Parathyroid adenoma (tissue), 2 donors: ENCODE measurements at regions not wholly inside any gene's neighbourhood (a gene's known extent, or its start where the extent isn't known, plus 50 kb on each side); places are given as distances from the start of the nearest gene placed in this dataset.

Experiments
- H2AFZ ChIP-seq: fragments of 300-600 bp; sonication (generic); one replicate; pipeline ENCODE4 v1.7.0; 2017; ENCODE audit warnings: antibody characterized with exemption, mild to moderate bottlenecking
- H3K27ac ChIP-seq: fragments of 300-600 bp; sonication (generic); one replicate; pipeline ENCODE4 v1.7.0; 2017
- H3K27me3 ChIP-seq: fragments of 300-600 bp; sonication (generic); one replicate; pipeline ENCODE4 v1.7.0; 2017; ENCODE audit warnings: low read length; ENCODE audit not compliant: control insufficient read depth, insufficient read depth
- H3K36me3 ChIP-seq: fragments of 300-600 bp; sonication (generic); one replicate; pipeline ENCODE4 v1.7.0; 2017; ENCODE audit warnings: low read length; ENCODE audit not compliant: control insufficient read depth, insufficient read depth
- H3K4me1 ChIP-seq: fragments of 300-600 bp; sonication (generic); one replicate; pipeline ENCODE4 v1.7.0; 2017; ENCODE audit warnings: control low read depth
- H3K4me2 ChIP-seq: fragments of 300-600 bp; sonication (generic); one replicate; pipeline ENCODE4 v1.7.0; 2017; ENCODE audit warnings: low read length
- H3K4me3 ChIP-seq: fragments of 300-600 bp; sonication (generic); one replicate; pipeline ENCODE4 v1.7.0; 2017; ENCODE audit warnings: low read depth, low read length
- H3K79me2 ChIP-seq: fragments of 300-600 bp; sonication (generic); one replicate; pipeline ENCODE4 v1.7.0; 2017; ENCODE audit warnings: control low read depth
- H3K9ac ChIP-seq: fragments of 300-600 bp; sonication (generic); one replicate; pipeline ENCODE4 v1.7.0; 2017; ENCODE audit warnings: mild to moderate bottlenecking
- H3K9me3 ChIP-seq: fragments of 300-600 bp; sonication (generic); one replicate; pipeline ENCODE4 v1.7.0; 2017; ENCODE audit warnings: low read length; ENCODE audit not compliant: control insufficient read depth
- TF ChIP-seq, protein P1 (sequence below): fragments of 300-600 bp; sonication (generic); IDR thresholded peaks from one replicate; pipeline ENCODE4 v1.7.0; 2017; ENCODE audit warnings: antibody characterized with exemption, mild to moderate bottlenecking
- donor health status: primary hyperparathyroidism.

GRCh38 chr6:169019727-169020491 lies 233.7 kb downstream of the THBS2 start:
- no peaks in the 10 kb centered on the region for H3K9me3 ChIP-seq
- no peaks in the 10 kb centered on the region for H3K79me2 ChIP-seq
- H3K4me3 ChIP-seq, result no peak overlapping the region
- TF ChIP-seq, protein P1, sequence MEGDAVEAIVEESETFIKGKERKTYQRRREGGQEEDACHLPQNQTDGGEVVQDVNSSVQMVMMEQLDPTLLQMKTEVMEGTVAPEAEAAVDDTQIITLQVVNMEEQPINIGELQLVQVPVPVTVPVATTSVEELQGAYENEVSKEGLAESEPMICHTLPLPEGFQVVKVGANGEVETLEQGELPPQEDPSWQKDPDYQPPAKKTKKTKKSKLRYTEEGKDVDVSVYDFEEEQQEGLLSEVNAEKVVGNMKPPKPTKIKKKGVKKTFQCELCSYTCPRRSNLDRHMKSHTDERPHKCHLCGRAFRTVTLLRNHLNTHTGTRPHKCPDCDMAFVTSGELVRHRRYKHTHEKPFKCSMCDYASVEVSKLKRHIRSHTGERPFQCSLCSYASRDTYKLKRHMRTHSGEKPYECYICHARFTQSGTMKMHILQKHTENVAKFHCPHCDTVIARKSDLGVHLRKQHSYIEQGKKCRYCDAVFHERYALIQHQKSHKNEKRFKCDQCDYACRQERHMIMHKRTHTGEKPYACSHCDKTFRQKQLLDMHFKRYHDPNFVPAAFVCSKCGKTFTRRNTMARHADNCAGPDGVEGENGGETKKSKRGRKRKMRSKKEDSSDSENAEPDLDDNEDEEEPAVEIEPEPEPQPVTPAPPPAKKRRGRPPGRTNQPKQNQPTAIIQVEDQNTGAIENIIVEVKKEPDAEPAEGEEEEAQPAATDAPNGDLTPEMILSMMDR, result no peak
- H3K9ac ChIP-seq, result no peak overlapping the region
- H3K27me3 ChIP-seq, result no peaks in the 10 kb centered on the region
- H3K4me2 ChIP-seq, result no peak overlapping the region
- no peak overlapping the region for H3K27ac ChIP-seq
- no peaks in the 10 kb centered on the region for H3K36me3 ChIP-seq
- no peak overlapping the region for H2AFZ ChIP-seq
- no peaks in the 10 kb centered on the region for H3K4me1 ChIP-seq

DNA sequence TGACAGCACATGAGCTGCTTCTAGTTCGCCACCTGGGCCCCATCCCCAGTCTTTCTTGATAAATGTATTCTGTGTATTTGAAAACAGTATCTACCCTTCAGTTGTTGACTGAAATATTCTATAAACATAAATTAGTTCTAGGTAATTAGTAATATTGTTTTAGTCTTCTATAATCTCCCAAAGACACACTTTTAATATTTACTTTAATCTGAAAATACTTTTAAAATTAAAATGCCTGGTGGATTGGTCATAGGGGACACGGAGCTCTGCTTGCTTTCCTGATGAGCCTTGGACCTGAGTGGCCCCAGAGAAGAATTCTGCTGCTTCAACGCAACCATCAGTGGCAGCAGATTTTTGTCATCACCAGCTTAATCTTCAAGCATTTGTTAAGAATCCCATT lies 234.5 kb downstream of the THBS2 start:
- Histone ChIP-seq H3K27ac (no peak overlapping the region), H3K36me3 (no peaks in the 10 kb centered on the region), H3K9me3 (no peaks in the 10 kb centered on the region), H3K4me1 (no peaks in the 10 kb centered on the region), H3K27me3 (no peaks in the 10 kb centered on the region), H3K9ac (no peak overlapping the region), H3K4me3 (no peak overlapping the region), H3K79me2 (no peaks in the 10 kb centered on the region), H2AFZ (no peak overlapping the region), H3K4me2 (no peak overlapping the region)
- TF ChIP-seq, protein P1, result no peak

DNA sequence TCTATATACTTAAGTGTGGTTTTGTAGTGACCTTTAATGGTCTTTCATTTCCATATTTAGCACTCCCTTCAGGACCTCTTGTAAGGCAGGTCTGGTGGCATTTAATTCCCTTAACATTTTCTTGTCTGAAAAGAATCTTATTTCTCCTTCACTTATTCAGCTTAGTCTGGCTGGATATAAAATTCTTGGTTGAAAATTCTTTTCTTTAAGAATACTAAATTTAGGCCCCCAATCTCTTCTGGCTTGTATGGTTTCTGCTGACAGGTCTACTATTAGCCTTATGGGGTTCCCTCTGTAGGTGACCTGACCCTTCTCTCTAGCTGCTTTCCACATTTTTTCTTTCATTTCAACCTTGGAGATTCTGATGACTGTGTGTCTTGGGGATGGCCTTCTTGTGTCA lies 236.9 kb downstream of the THBS2 start:
- no peak overlapping the region for H3K4me2 ChIP-seq
- no peaks in the 10 kb centered on the region for H3K9me3 ChIP-seq
- no peaks in the 10 kb centered on the region for H3K4me1 ChIP-seq

DNA sequence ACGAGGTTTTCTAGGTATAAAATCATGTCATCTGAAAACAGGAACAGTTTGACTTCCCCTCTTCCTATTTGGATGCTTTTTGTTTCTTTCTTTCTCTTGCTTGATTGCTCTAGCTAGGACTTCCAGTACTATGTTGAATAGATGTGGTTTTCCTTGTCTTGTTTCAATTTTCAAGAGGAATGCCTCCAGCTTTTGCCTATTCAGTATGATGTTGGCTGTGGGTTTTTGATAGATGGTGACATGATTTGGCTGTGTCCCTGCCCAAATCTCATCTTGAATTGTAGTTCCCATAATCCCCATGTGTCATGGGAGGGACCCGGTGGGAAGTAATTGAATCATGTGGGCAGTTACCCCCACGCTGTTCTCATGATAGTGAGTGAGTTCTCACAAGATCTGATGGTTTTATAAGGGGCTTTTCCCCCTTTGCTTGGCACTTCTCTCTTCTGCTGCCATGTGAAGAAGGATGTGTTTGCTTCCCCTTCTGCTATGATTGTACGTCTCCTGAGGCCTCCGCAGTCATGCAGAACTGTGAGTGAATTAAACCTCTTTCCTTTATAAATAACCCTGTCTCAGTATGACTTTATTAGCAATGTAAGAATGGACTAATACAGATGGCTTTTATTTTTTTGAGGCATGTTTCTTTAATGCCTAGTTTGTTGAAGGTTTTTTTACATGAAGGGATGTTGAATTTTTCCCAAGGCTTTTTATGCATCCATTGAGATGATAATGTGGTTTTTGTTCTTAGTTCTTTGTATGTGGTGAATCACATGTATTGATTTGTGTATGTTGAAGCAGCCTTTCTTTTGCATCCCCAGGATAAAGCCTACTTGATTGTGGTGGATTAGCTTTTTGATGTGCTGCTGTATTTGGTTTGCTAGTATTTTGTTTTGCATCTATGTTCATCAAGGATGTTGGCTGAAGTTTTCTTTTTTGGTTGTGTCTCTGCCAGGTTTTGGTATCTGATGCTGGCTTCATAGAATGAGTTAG lies 239.1 kb downstream of the THBS2 start:
- no peak overlapping the region for H3K27ac ChIP-seq
- H3K36me3 ChIP-seq, result no peaks in the 10 kb centered on the region
- no peaks in the 10 kb centered on the region for H3K79me2 ChIP-seq
- no peaks in the 10 kb centered on the region for H3K27me3 ChIP-seq
- H3K9me3 ChIP-seq, result no peaks in the 10 kb centered on the region
- H3K4me3 ChIP-seq, result no peak overlapping the region
- H2AFZ ChIP-seq, result no peak overlapping the region
- TF ChIP-seq, protein P1, result no peak
- no peak overlapping the region for H3K4me2 ChIP-seq
- no peak overlapping the region for H3K9ac ChIP-seq
- no peaks in the 10 kb centered on the region for H3K4me1 ChIP-seq

More for the DNA sequence above, 236.9 kb downstream of the THBS2 start:
- Histone ChIP-seq H3K27ac (no peak overlapping the region), H3K27me3 (no peaks in the 10 kb centered on the region), H3K36me3 (no peaks in the 10 kb centered on the region), H3K9ac (no peak overlapping the region), H2AFZ (no peak overlapping the region), H3K79me2 (no peaks in the 10 kb centered on the region), H3K4me3 (no peak overlapping the region)
- TF ChIP-seq, protein P1, result no peak
